ENCODE measurements at regions not wholly inside any gene's neighbourhood (a gene's known extent, or its start where the extent isn't known, plus 50 kb on each side); places are given as distances from the start of the nearest gene placed in this dataset.

DNA sequence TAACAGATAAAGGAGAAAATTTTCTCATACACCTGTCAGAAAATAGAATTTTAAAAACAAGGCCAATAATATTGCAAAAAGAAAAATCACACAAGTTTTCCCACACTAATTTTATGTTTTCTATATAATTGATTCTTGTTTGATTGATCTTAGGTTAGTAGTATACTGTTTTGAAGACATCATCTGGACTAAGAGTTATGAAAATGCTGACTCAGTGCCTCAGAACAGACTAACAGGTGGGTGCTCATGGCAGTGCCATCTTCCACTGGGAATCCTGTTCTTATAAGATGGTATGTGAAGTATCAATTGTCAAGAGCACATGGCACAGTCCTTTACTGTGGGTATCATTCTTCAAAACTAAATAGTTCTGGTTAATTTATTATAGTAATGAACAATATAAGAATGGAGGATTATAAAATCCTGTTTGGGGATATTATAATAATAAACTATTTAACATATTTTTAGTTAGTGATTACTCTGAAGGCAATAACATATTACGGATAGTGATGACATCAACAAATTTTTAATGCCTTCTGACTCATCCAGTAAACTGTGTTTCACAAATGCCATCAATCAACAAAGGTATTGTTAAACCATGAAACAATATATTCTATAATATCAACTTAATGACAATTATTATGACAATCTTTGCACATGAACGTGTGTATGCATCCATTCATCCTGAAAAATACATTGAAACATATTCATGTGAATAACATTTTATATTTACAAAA is 384.6 kb upstream of the KHDRBS2 start:
- H3K79me2 ChIP-seq (replicated peaks; ENCODE audit: insufficient read depth): no peaks in the 10 kb centered on the region
- no peaks in the 10 kb centered on the region for H3K27me3 ChIP-seq (ENCODE audit: insufficient read depth)
- H3K4me2 ChIP-seq: no peak overlapping the region
- no peak overlapping the region for H3K27ac Mint-ChIP-seq
- no peaks in the 10 kb centered on the region for H3K36me3 Mint-ChIP-seq (ENCODE audit: low read depth)
- H2AFZ ChIP-seq: no peak overlapping the region
- no peaks in the 10 kb centered on the region for H4K20me1 ChIP-seq (replicated peaks; ENCODE audit: insufficient read depth)
- H3K4me1 Mint-ChIP-seq: no peaks in the 10 kb centered on the region
- H3K9me3 Mint-ChIP-seq: peaks cover 3% of the 10 kb centered on the region; the same call in 1 of the 3 replicates
- H3K36me3 ChIP-seq (ENCODE audit: insufficient read depth): no peaks in the 10 kb centered on the region
- no peaks in the 10 kb centered on the region for H3K27me3 Mint-ChIP-seq (ENCODE audit: insufficient read depth, low read depth, poor library complexity)
- H3F3A ChIP-seq (replicated peaks; ENCODE audit: low read depth): no peaks in the 10 kb centered on the region
- DNase-seq (ENCODE audit: low spot score) (no peak), ATAC-seq (no peak)
- H3K4me3 Mint-ChIP-seq: no peak overlapping the region
- TF ChIP-seq POLR2AphosphoS5 (IDR thresholded peaks at IDR 0.05; ENCODE audit: low read depth) (no peak), CREB1 (CRISPR knock-in tag; IDR thresholded peaks at IDR 0.05; ENCODE audit: low read depth) (no peak), EZH2phosphoT487 (IDR thresholded peaks at IDR 0.05; ENCODE audit: unreplicated experiment) (no peak), EZH2 (IDR thresholded peaks at IDR 0.05; ENCODE audit: low read depth, unreplicated experiment) (no peak), ZNF114 (CRISPR knock-in tag; IDR thresholded peaks at IDR 0.05) (no peak), NANOG (IDR thresholded peaks at IDR 0.05; ENCODE audit: borderline replicate concordance) (no peak), JUNB (IDR thresholded peaks at IDR 0.05; ENCODE audit: unreplicated experiment) (no peak), ZNF331 (CRISPR knock-in tag; IDR thresholded peaks at IDR 0.05; ENCODE audit: low read depth) (no peak), STAT1 (IDR thresholded peaks at IDR 0.05; ENCODE audit: unreplicated experiment) (no peak)
- TF ChIP-seq, protein P1, sequence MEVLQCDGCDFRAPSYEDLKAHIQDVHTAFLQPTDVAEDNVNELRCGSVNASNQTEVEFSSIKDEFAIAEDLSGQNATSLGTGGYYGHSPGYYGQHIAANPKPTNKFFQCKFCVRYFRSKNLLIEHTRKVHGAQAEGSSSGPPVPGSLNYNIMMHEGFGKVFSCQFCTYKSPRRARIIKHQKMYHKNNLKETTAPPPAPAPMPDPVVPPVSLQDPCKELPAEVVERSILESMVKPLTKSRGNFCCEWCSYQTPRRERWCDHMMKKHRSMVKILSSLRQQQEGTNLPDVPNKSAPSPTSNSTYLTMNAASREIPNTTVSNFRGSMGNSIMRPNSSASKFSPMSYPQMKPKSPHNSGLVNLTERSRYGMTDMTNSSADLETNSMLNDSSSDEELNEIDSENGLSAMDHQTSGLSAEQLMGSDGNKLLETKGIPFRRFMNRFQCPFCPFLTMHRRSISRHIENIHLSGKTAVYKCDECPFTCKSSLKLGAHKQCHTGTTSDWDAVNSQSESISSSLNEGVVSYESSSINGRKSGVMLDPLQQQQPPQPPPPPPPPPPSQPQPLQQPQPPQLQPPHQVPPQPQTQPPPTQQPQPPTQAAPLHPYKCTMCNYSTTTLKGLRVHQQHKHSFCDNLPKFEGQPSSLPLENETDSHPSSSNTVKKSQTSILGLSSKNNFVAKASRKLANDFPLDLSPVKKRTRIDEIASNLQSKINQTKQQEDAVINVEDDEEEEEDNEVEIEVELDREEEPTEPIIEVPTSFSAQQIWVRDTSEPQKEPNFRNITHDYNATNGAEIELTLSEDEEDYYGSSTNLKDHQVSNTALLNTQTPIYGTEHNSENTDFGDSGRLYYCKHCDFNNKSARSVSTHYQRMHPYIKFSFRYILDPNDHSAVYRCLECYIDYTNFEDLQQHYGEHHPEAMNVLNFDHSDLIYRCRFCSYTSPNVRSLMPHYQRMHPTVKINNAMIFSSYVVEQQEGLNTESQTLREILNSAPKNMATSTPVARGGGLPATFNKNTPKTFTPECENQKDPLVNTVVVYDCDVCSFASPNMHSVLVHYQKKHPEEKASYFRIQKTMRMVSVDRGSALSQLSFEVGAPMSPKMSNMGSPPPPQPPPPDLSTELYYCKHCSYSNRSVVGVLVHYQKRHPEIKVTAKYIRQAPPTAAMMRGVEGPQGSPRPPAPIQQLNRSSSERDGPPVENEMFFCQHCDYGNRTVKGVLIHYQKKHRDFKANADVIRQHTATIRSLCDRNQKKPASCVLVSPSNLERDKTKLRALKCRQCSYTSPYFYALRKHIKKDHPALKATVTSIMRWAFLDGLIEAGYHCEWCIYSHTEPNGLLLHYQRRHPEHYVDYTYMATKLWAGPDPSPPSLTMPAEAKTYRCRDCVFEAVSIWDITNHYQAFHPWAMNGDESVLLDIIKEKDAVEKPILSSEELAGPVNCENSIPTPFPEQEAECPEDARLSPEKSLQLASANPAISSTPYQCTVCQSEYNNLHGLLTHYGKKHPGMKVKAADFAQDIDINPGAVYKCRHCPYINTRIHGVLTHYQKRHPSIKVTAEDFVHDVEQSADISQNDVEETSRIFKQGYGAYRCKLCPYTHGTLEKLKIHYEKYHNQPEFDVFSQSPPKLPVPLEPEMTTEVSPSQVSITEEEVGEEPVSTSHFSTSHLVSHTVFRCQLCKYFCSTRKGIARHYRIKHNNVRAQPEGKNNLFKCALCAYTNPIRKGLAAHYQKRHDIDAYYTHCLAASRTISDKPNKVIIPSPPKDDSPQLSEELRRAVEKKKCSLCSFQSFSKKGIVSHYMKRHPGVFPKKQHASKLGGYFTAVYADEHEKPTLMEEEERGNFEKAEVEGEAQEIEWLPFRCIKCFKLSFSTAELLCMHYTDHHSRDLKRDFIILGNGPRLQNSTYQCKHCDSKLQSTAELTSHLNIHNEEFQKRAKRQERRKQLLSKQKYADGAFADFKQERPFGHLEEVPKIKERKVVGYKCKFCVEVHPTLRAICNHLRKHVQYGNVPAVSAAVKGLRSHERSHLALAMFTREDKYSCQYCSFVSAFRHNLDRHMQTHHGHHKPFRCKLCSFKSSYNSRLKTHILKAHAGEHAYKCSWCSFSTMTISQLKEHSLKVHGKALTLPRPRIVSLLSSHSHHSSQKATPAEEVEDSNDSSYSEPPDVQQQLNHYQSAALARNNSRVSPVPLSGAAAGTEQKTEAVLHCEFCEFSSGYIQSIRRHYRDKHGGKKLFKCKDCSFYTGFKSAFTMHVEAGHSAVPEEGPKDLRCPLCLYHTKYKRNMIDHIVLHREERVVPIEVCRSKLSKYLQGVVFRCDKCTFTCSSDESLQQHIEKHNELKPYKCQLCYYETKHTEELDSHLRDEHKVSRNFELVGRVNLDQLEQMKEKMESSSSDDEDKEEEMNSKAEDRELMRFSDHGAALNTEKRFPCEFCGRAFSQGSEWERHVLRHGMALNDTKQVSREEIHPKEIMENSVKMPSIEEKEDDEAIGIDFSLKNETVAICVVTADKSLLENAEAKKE (CRISPR knock-in tag; IDR thresholded peaks at IDR 0.05): no peak
- TF ChIP-seq, protein P2, sequence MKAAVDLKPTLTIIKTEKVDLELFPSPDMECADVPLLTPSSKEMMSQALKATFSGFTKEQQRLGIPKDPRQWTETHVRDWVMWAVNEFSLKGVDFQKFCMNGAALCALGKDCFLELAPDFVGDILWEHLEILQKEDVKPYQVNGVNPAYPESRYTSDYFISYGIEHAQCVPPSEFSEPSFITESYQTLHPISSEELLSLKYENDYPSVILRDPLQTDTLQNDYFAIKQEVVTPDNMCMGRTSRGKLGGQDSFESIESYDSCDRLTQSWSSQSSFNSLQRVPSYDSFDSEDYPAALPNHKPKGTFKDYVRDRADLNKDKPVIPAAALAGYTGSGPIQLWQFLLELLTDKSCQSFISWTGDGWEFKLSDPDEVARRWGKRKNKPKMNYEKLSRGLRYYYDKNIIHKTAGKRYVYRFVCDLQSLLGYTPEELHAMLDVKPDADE (IDR thresholded peaks at IDR 0.05): no peak
- TF ChIP-seq, protein P3, sequence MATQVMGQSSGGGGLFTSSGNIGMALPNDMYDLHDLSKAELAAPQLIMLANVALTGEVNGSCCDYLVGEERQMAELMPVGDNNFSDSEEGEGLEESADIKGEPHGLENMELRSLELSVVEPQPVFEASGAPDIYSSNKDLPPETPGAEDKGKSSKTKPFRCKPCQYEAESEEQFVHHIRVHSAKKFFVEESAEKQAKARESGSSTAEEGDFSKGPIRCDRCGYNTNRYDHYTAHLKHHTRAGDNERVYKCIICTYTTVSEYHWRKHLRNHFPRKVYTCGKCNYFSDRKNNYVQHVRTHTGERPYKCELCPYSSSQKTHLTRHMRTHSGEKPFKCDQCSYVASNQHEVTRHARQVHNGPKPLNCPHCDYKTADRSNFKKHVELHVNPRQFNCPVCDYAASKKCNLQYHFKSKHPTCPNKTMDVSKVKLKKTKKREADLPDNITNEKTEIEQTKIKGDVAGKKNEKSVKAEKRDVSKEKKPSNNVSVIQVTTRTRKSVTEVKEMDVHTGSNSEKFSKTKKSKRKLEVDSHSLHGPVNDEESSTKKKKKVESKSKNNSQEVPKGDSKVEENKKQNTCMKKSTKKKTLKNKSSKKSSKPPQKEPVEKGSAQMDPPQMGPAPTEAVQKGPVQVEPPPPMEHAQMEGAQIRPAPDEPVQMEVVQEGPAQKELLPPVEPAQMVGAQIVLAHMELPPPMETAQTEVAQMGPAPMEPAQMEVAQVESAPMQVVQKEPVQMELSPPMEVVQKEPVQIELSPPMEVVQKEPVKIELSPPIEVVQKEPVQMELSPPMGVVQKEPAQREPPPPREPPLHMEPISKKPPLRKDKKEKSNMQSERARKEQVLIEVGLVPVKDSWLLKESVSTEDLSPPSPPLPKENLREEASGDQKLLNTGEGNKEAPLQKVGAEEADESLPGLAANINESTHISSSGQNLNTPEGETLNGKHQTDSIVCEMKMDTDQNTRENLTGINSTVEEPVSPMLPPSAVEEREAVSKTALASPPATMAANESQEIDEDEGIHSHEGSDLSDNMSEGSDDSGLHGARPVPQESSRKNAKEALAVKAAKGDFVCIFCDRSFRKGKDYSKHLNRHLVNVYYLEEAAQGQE (IDR thresholded peaks at IDR 0.05; ENCODE audit: unreplicated experiment): no peak
- TF ChIP-seq, protein P4, sequence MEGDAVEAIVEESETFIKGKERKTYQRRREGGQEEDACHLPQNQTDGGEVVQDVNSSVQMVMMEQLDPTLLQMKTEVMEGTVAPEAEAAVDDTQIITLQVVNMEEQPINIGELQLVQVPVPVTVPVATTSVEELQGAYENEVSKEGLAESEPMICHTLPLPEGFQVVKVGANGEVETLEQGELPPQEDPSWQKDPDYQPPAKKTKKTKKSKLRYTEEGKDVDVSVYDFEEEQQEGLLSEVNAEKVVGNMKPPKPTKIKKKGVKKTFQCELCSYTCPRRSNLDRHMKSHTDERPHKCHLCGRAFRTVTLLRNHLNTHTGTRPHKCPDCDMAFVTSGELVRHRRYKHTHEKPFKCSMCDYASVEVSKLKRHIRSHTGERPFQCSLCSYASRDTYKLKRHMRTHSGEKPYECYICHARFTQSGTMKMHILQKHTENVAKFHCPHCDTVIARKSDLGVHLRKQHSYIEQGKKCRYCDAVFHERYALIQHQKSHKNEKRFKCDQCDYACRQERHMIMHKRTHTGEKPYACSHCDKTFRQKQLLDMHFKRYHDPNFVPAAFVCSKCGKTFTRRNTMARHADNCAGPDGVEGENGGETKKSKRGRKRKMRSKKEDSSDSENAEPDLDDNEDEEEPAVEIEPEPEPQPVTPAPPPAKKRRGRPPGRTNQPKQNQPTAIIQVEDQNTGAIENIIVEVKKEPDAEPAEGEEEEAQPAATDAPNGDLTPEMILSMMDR (conservative IDR thresholded peaks at IDR 0.05; ENCODE audit: low read depth in 2 of 2): no peak
- H3K4me3 ChIP-seq: no peak overlapping the region
- H3K9me2 ChIP-seq (ENCODE audit: insufficient read depth): no peaks in the 10 kb centered on the region
- H3K27ac ChIP-seq (ENCODE audit: low read depth): no peak overlapping the region
- H3K4me1 ChIP-seq (ENCODE audit: insufficient read depth): no peaks in the 10 kb centered on the region

Measured in GM23338 (cell line).